ENCODE measurements at regions not wholly inside any gene's neighbourhood (a gene's known extent, or its start where the extent isn't known, plus 50 kb on each side); places are given as distances from the start of the nearest gene placed in this dataset.
A peak's percentile ranks its signal among the peaks of the same experiment; 100 is the strongest.

DNA sequence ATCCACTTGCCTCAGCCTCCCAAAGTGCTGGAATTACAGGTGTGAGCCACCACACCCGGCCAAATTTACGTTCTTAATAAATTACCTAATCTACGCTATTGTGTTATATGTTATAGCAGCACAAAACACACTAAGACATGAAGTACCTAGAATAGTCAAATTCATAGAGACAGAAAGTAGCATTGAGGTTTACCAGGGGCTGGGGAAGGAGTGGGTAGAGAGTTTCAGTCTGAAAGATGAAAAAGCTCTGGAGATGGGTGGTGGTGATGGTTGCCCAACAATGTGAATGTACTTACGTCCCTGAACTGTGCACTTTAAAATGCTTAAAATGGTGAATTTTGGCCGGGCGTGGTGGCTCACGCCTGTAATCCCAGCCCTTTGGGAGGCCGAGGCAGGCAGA, 65.7 kb upstream of the NUP50 start:
- no peak for TF ChIP-seq REST (IDR thresholded peaks at IDR 0.05; ENCODE audit: insufficient read depth in 1 of 2, low read depth in 2 of 2, low read length in 2 of 2)
- TF ChIP-seq FOXP2 (optimal IDR thresholded peaks at IDR 0.05; ENCODE audit: borderline replicate concordance, extremely low read depth, extremely low read length, insufficient read depth): no peak
- TF ChIP-seq POLR2AphosphoS5 (IDR thresholded peaks at IDR 0.05; ENCODE audit: low read depth, low read length): no peak
- TF ChIP-seq TAF1 (IDR thresholded peaks at IDR 0.05; ENCODE audit: borderline replicate concordance, insufficient read depth, low read length): no peak
- TF ChIP-seq SIN3A (IDR thresholded peaks at IDR 0.05; ENCODE audit: borderline replicate concordance, insufficient read depth, low read length): no peak

DNA sequence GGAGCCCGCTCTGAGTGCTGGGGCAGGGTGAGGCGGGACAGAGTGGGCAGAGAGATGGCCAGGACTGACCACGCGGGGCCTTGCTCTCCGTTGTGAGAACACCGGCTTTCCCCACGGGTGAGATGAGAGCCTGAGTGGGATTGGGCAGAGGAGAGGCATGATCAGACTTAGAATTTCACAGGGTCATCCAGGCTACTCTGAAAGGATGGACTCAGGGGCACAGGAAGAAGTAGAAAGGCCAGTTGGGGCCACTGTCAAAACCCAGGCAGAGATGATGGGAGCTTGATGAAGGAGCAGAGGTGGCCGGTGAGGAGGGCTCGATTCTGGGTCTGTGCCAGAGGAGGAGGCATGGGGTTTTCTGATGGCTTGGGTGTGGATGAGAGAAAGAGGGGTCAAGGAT, 63.8 kb upstream of the NUP50 start:
- TF ChIP-seq SIN3A (IDR thresholded peaks at IDR 0.05; ENCODE audit: borderline replicate concordance, insufficient read depth, low read length) (no peak), POLR2AphosphoS5 (IDR thresholded peaks at IDR 0.05; ENCODE audit: low read depth, low read length) (no peak), FOXP2 (optimal IDR thresholded peaks at IDR 0.05; ENCODE audit: borderline replicate concordance, extremely low read depth, extremely low read length, insufficient read depth) (no peak), TAF1 (IDR thresholded peaks at IDR 0.05; ENCODE audit: borderline replicate concordance, insufficient read depth, low read length) (no peak), REST (IDR thresholded peaks at IDR 0.05; ENCODE audit: insufficient read depth in 1 of 2, low read depth in 2 of 2, low read length in 2 of 2) (no peak)

- TF ChIP-seq POLR2AphosphoS5 (IDR thresholded peaks at IDR 0.05; ENCODE audit: low read depth, low read length) (no peak), FOXP2 (optimal IDR thresholded peaks at IDR 0.05; ENCODE audit: borderline replicate concordance, extremely low read depth, extremely low read length, insufficient read depth) (peak; percentile 37)
These were observed 62.1 kb upstream of the NUP50 start for GRCh38 chr22:45101515-45102227.

GRCh38 chr22:45102896-45103420, 60.8 kb upstream of the NUP50 start:
- no peak for TF ChIP-seq SIN3A (IDR thresholded peaks at IDR 0.05; ENCODE audit: borderline replicate concordance, insufficient read depth, low read length)
- no peak for TF ChIP-seq REST (IDR thresholded peaks at IDR 0.05; ENCODE audit: insufficient read depth in 1 of 2, low read depth in 2 of 2, low read length in 2 of 2)

- no peak for TF ChIP-seq TAF1 (IDR thresholded peaks at IDR 0.05; ENCODE audit: borderline replicate concordance, insufficient read depth, low read length)
- TF ChIP-seq FOXP2 (optimal IDR thresholded peaks at IDR 0.05; ENCODE audit: borderline replicate concordance, extremely low read depth, extremely low read length, insufficient read depth): no peak
- TF ChIP-seq SIN3A (IDR thresholded peaks at IDR 0.05; ENCODE audit: borderline replicate concordance, insufficient read depth, low read length): no peak
These were observed 60.0 kb upstream of the NUP50 start for GRCh38 chr22:45103756-45104155.

DNA sequence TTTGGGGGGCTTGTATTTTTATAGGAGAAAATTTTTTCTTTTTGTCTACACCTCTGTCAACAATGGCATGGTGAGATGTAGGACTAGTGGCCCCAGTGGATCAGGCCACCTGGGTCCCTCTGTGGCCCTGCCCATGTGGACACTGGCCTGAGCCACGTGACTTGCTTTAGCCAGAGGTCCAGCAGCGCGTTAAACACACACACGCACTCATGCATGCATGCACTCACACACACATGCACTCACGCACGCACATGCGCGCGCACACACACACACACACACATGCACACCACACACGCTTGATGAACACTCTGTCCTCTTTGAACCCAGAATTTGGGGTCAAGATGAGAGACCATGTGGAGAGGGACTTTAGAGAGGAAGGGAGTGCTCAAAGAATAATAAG, 59.4 kb upstream of the NUP50 start:
- TF ChIP-seq TAF1 (IDR thresholded peaks at IDR 0.05; ENCODE audit: borderline replicate concordance, insufficient read depth, low read length): no peak
- no peak for TF ChIP-seq FOXP2 (optimal IDR thresholded peaks at IDR 0.05; ENCODE audit: borderline replicate concordance, extremely low read depth, extremely low read length, insufficient read depth)
- no peak for TF ChIP-seq POLR2AphosphoS5 (IDR thresholded peaks at IDR 0.05; ENCODE audit: low read depth, low read length)
- TF ChIP-seq SIN3A (IDR thresholded peaks at IDR 0.05; ENCODE audit: borderline replicate concordance, insufficient read depth, low read length): no peak
- no peak for TF ChIP-seq REST (IDR thresholded peaks at IDR 0.05; ENCODE audit: insufficient read depth in 1 of 2, low read depth in 2 of 2, low read length in 2 of 2)
